AG10803 (cell line): ENCODE measurements at regions not wholly inside any gene's neighbourhood (a gene's known extent, or its start where the extent isn't known, plus 50 kb on each side); places are given as distances from the start of the nearest gene placed in this dataset.
"Not testable (repeated sequence)": the region's sequence is repeated elsewhere in the genome, so short reads cannot be mapped to it uniquely, and the experiment has no call there.

Source experiments
- DNase-seq: peaks from one replicate; pipeline ENCODE4 v3.0.0; 2010; ENCODE audit warnings: low read depth
- H3K4me3 ChIP-seq: 2 replicates; pipeline ENCODE4 v1.5.1; 2011; ENCODE audit warnings: mild to moderate bottlenecking, low read length, control low read depth
- TF ChIP-seq, protein P1 (sequence below): conservative IDR thresholded peaks from 2 replicates; pipeline ENCODE4 v1.5.1; 2011; ENCODE audit warnings: mild to moderate bottlenecking, low read length, control low read depth, inconsistent platforms

GRCh38 chr5:77867914-77868313, 91.8 kb upstream of the TBCA start:
- no peak for DNase-seq
- TF ChIP-seq, protein P1, sequence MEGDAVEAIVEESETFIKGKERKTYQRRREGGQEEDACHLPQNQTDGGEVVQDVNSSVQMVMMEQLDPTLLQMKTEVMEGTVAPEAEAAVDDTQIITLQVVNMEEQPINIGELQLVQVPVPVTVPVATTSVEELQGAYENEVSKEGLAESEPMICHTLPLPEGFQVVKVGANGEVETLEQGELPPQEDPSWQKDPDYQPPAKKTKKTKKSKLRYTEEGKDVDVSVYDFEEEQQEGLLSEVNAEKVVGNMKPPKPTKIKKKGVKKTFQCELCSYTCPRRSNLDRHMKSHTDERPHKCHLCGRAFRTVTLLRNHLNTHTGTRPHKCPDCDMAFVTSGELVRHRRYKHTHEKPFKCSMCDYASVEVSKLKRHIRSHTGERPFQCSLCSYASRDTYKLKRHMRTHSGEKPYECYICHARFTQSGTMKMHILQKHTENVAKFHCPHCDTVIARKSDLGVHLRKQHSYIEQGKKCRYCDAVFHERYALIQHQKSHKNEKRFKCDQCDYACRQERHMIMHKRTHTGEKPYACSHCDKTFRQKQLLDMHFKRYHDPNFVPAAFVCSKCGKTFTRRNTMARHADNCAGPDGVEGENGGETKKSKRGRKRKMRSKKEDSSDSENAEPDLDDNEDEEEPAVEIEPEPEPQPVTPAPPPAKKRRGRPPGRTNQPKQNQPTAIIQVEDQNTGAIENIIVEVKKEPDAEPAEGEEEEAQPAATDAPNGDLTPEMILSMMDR: no peak
- no peak overlapping the region for H3K4me3 ChIP-seq

DNA sequence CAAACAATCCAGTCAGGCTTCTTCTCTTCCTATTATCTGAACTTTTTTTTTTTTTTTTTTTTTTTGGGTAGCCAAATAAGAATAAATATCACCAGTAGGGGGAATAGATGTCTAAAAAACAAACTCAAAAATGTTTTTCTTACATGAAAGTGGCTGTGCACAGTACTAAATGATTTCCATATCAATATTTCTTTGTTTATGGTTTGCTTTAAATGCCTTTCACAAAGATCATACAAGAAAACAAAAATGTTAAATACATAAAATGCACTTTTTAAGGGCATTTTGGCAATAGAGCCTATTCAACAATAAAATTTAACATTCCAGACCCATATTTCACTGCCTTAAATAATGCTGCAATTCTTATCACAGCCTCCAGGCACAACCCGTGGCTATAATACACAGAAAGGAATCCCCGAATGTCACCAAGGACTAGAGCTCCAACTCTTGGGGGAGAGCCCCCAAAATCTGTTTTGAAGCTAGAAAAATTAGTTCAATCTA, 91.1 kb upstream of the TBCA start:
- TF ChIP-seq, protein P1: peak; percentile 42
- DNase-seq: peak; percentile 27
- no peak overlapping the region for H3K4me3 ChIP-seq

- TF ChIP-seq, protein P1: no peak
- DNase-seq: no peak
Measured at GRCh38 chr5:77866198-77866597, 90.1 kb upstream of the TBCA start.

DNA sequence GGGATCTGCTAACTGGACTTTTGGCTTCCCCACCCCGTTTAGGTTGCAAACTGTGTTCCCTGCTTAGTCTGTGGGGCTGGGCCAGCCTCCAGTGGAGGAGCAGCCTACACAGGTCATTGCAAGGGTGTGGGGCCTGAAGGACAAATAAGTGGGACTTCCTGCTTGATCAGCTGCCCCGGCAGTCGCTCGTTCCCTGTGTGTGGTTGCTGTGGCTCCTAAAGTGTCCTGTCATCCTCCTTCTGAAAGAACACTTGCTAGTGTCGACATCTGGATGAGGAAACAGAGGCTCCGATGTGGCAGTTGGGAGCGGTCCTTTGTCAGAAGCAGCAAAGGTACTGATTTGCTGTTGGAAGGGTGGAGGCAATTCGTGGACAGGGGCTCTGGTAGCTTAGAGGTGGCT, 88.9 kb upstream of the TBCA start:
- no peak overlapping the region for H3K4me3 ChIP-seq
- DNase-seq: no peak
- TF ChIP-seq, protein P1: no peak

More at GRCh38 chr5:77866198-77866597, 90.1 kb upstream of the TBCA start:
- no peak overlapping the region for H3K4me3 ChIP-seq

GRCh38 chr5:77863181-77863580, 87.0 kb upstream of the TBCA start:
- DNase-seq: peak; percentile 25
- H3K4me3 ChIP-seq: no peak overlapping the region
- TF ChIP-seq, protein P1: no peak

DNA sequence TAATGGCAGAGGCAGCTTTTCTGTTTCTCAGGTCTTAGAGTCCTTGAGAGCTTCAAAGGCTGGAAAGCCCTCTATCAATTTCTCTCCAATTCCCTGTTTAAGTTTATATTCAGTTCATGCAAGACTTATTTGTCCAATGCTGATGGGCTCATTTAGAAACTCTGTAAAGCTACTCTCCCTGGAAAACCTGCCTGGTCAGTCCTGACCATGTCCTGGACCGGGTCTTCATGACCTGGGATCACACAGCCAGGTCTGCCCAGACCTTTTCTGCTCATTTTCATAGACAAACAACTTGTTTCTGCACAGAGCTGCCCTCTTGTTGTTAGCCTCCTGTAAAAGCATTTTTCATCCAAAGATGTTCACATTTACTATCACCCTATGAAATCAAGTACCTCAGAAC, 85.4 kb upstream of the TBCA start:
- TF ChIP-seq, protein P1: no peak
- no peak for DNase-seq
- no peak overlapping the region for H3K4me3 ChIP-seq

GRCh38 chr5:77859306-77859705, 83.2 kb upstream of the TBCA start:
- no peak overlapping the region for H3K4me3 ChIP-seq
- TF ChIP-seq, protein P1: no peak
- DNase-seq: peak; percentile 35

DNA sequence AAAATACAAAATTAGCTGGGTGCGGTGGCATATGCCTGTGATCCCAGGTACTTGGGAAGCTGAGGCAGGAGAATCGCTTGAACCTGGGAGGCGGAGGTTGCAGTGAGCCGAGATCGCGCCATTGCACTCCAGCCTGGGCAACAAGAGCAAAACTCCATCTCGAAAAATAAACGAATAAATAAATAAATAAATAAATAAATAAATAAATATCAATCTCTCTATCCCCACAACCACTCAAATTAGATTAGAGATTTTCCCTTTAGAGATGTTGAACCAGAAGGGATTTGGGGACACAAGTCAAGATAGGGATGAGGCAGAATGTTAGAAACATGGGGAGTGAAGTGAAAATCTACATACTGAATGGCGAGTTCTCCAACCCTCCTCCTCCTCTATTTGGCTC, 82.5 kb upstream of the TBCA start:
- H3K4me3 ChIP-seq, DNase-seq: not testable (repeated sequence)
